ENCODE measurements at regions not wholly inside any gene's neighbourhood (a gene's known extent, or its start where the extent isn't known, plus 50 kb on each side); places are given as distances from the start of the nearest gene placed in this dataset.

GRCh38 chr3:76855451-76855850, 184.4 kb upstream of the ROBO2 start:
- no peak for TF ChIP-seq YY1 (IDR thresholded peaks at IDR 0.05; ENCODE audit: low read depth)
- TF ChIP-seq RAD21 (IDR thresholded peaks at IDR 0.05; ENCODE audit: low read depth), result no peak
- TF ChIP-seq MAX (IDR thresholded peaks at IDR 0.05), result no peak
- TF ChIP-seq TEAD4 (IDR thresholded peaks at IDR 0.05), result no peak
- TF ChIP-seq EP300 (IDR thresholded peaks at IDR 0.05; ENCODE audit: borderline replicate concordance), result no peak
- no peak for TF ChIP-seq ZBTB7A (IDR thresholded peaks at IDR 0.05; ENCODE audit: low read depth)
- TF ChIP-seq CEBPB (IDR thresholded peaks at IDR 0.05), result no peak
- no peak for TF ChIP-seq FOXM1 (IDR thresholded peaks at IDR 0.05; ENCODE audit: borderline replicate concordance, low read depth)
